Mucosa of descending colon (tissue), 3 donors: ENCODE measurements at regions not wholly inside any gene's neighbourhood (a gene's known extent, or its start where the extent isn't known, plus 50 kb on each side); places are given as distances from the start of the nearest gene placed in this dataset.

Experiments
- ATAC-seq: fragments of 200-7000 bp; cut with Tn5 transposase; one replicate; pipeline ENCODE4 v1.9.1; 2020; ENCODE audit warnings: mild to moderate bottlenecking, moderate library complexity
- DNase-seq, 3 donors: peaks; one replicate each; pipeline ENCODE4 v3.0.0-alpha.2; 2020
- H3K36me3 ChIP-seq: fragments of 200-600 bp; one replicate; pipeline ENCODE4 v1.8.0; 2021; ENCODE audit warnings: low read depth, mild to moderate bottlenecking
- H3K4me1 ChIP-seq: fragments of 200-600 bp; one replicate; pipeline ENCODE4 v1.8.0; 2021; ENCODE audit warnings: low read depth, mild to moderate bottlenecking
- H3K4me3 ChIP-seq: fragments of 200-600 bp; one replicate; pipeline ENCODE4 v1.8.0; 2021; ENCODE audit warnings: mild to moderate bottlenecking
- H3K9me3 ChIP-seq: fragments of 200-600 bp; one replicate; pipeline ENCODE4 v1.8.0; 2021; ENCODE audit warnings: mild to moderate bottlenecking
- CTCF ChIP-seq: fragments of 200-600 bp; IDR thresholded peaks from one replicate; pipeline ENCODE4 v1.8.0; 2022; ENCODE audit warnings: antibody characterized with exemption, mild to moderate bottlenecking
- intact Hi-C, 2 donors: fragments of 100-400 bp; cut with DNase I in 1 of 2; cut with micrococcal nuclease in 1 of 2; formaldehyde crosslinking; loops; one replicate each; pipeline versions ENCODE4 v1.11.0 to v1.11.1; 2022; cut with DNase I, micrococcal nuclease
- donor health status: DM: no; HTN: no; CAD: no; lungs with moderate emphysema.
- donor health status: DM: no; HTN: no; CAD: no.
- donor health status: DM: no; HTN: yes; CAD: no.

- intact Hi-C loops: no loop called here
- Histone ChIP-seq H3K9me3 (no peaks in the 10 kb centered on the region), H3K4me3 (no peak overlapping the region), H3K4me1 (no peaks in the 10 kb centered on the region), H3K36me3 (no peaks in the 10 kb centered on the region)
- ATAC-seq (no peak), DNase-seq (no peak)
- TF ChIP-seq CTCF: no peak
These were observed 207.0 kb upstream of the AGAP1 start for GRCh38 chr2:235286622-235287374.

GRCh38 chr2:235287375-235287733 lies 206.5 kb upstream of the AGAP1 start:
- no peaks in the 10 kb centered on the region for H3K36me3 ChIP-seq
- ATAC-seq (no peak), DNase-seq (no peak)
- H3K4me3 ChIP-seq: no peak overlapping the region
- intact Hi-C loops: no loop called here
- no peak for TF ChIP-seq CTCF
- H3K9me3 ChIP-seq: no peaks in the 10 kb centered on the region
- H3K4me1 ChIP-seq: no peaks in the 10 kb centered on the region

- intact Hi-C loops: no loop called here
- TF ChIP-seq CTCF: no peak
- ATAC-seq (peak; percentile 99), DNase-seq (peak in 1 of 3 donors; percentile 19)
- Histone ChIP-seq H3K36me3 (no peaks in the 10 kb centered on the region), H3K9me3 (no peaks in the 10 kb centered on the region), H3K4me1 (no peaks in the 10 kb centered on the region), H3K4me3 (no peak overlapping the region)
These were observed 202.4 kb upstream of the AGAP1 start for GRCh38 chr2:235291461-235291860.

GRCh38 chr2:235293061-235293460 lies 200.8 kb upstream of the AGAP1 start:
- ATAC-seq: no peak
- intact Hi-C loops: no loop called here
- TF ChIP-seq CTCF: no peak

GRCh38 chr2:235295831-235296230 lies 198.0 kb upstream of the AGAP1 start:
- TF ChIP-seq CTCF: no peak
- H3K4me3 ChIP-seq: no peak overlapping the region
- DNase-seq (no peak), ATAC-seq (no peak)
- no peaks in the 10 kb centered on the region for H3K36me3 ChIP-seq
- H3K9me3 ChIP-seq: no peaks in the 10 kb centered on the region
- intact Hi-C loops: no loop called here
- no peaks in the 10 kb centered on the region for H3K4me1 ChIP-seq

More at GRCh38 chr2:235293061-235293460, 200.8 kb upstream of the AGAP1 start:
- Histone ChIP-seq H3K9me3 (no peaks in the 10 kb centered on the region), H3K4me1 (no peaks in the 10 kb centered on the region), H3K4me3 (no peak overlapping the region), H3K36me3 (no peaks in the 10 kb centered on the region)
- no peak for DNase-seq
